H9 (cell line): ENCODE measurements at regions not wholly inside any gene's neighbourhood (a gene's known extent, or its start where the extent isn't known, plus 50 kb on each side); places are given as distances from the start of the nearest gene placed in this dataset.

ENCODE experiments used
- DNase-seq: peaks from one replicate; pipeline ENCODE4 v3.0.0-alpha.2; 2017
- H2AFZ ChIP-seq: one replicate; pipeline ENCODE4 v1.6.1; 2013; ENCODE audit warnings: mild to moderate bottlenecking, low read length, control low read depth, moderate library complexity
- H2AK5ac ChIP-seq: 2 replicates; pipeline ENCODE4 v1.6.1; 2013; ENCODE audit warnings: low read length, control low read depth, mixed read lengths; ENCODE audit not compliant: insufficient read length
- H2BK120ac ChIP-seq: one replicate; pipeline ENCODE4 v1.6.1; 2013; ENCODE audit warnings: low read depth, mild to moderate bottlenecking, low read length, control low read depth, inconsistent platforms; ENCODE audit not compliant: poor library complexity, severe bottlenecking
- H2BK12ac ChIP-seq: 2 replicates; pipeline ENCODE4 v1.6.1; 2013; ENCODE audit warnings: low read length, control low read depth, mixed read lengths, low read depth; ENCODE audit not compliant: insufficient read length
- H2BK15ac ChIP-seq: 2 replicates; pipeline ENCODE4 v1.6.1; 2013; ENCODE audit warnings: low read depth, low read length, control low read depth
- H2BK20ac ChIP-seq: one replicate; pipeline ENCODE4 v1.6.1; 2013; ENCODE audit warnings: low read depth, mild to moderate bottlenecking, low read length, control low read depth, inconsistent platforms; ENCODE audit not compliant: poor library complexity, severe bottlenecking
- H2BK5ac ChIP-seq: 2 replicates; pipeline ENCODE4 v1.6.1; 2013; ENCODE audit warnings: low read length, control low read depth, mixed read lengths; ENCODE audit not compliant: insufficient read length
- H3K14ac ChIP-seq: 2 replicates; pipeline ENCODE4 v1.6.1; 2013; ENCODE audit warnings: low read length, control low read depth; ENCODE audit not compliant: insufficient read depth
- H3K18ac ChIP-seq: 2 replicates; pipeline ENCODE4 v1.6.1; 2013; ENCODE audit warnings: low read depth, mild to moderate bottlenecking, mixed read lengths, low read length, control low read depth; ENCODE audit not compliant: insufficient read length
- H3K23ac ChIP-seq: 2 replicates; pipeline ENCODE4 v1.6.1; 2013; ENCODE audit warnings: low read length, control low read depth, mixed read lengths, low read depth; ENCODE audit not compliant: insufficient read length
- H3K23me2 ChIP-seq: 2 replicates; pipeline ENCODE4 v1.6.1; 2013; ENCODE audit warnings: low read depth, mild to moderate bottlenecking, mixed read lengths, low read length, control low read depth; ENCODE audit not compliant: insufficient read length, poor library complexity, severe bottlenecking
- H3K27ac ChIP-seq: 2 replicates; pipeline ENCODE4 v1.5.1; 2013; ENCODE audit warnings: low read length, control low read depth, mixed read lengths, low read depth; ENCODE audit not compliant: insufficient read length
- H3K27me3 ChIP-seq: 2 replicates; pipeline ENCODE4 v1.6.1; 2013; ENCODE audit warnings: low read length, control low read depth, inconsistent platforms; ENCODE audit not compliant: insufficient read depth
- H3K4ac ChIP-seq: 2 replicates; pipeline ENCODE4 v1.6.1; 2013; ENCODE audit warnings: low read depth, mild to moderate bottlenecking, control low read depth, inconsistent platforms, low read length, moderate library complexity
- H3K4me1 ChIP-seq: 2 replicates; pipeline ENCODE4 v1.6.1; 2013; ENCODE audit warnings: low read length, control low read depth, inconsistent platforms; ENCODE audit not compliant: insufficient read depth
- H3K4me2 ChIP-seq: 2 replicates; pipeline ENCODE4 v1.6.1; 2013; ENCODE audit warnings: low read length, control low read depth, mixed read lengths; ENCODE audit not compliant: insufficient read length, insufficient read depth
- H3K56ac ChIP-seq: 2 replicates; pipeline ENCODE4 v1.6.1; 2013; ENCODE audit warnings: low read depth, mild to moderate bottlenecking, mixed read lengths, low read length, control low read depth; ENCODE audit not compliant: insufficient read length
- H3K79me1 ChIP-seq: 2 replicates; pipeline ENCODE4 v1.6.1; 2013; ENCODE audit warnings: low read depth, mild to moderate bottlenecking, moderate library complexity, low read length, control low read depth, inconsistent platforms; ENCODE audit not compliant: insufficient read depth, poor library complexity, severe bottlenecking
- H3K79me2 ChIP-seq: 2 replicates; pipeline ENCODE4 v1.6.1; 2013; ENCODE audit warnings: low read length, control low read depth, inconsistent platforms; ENCODE audit not compliant: insufficient read depth
- H3K9ac ChIP-seq: 2 replicates; pipeline ENCODE4 v1.6.1; 2013; ENCODE audit warnings: low read length, control low read depth, mixed read lengths; ENCODE audit not compliant: insufficient read length; ENCODE audit errors: extremely low read depth
- H3K9me3 ChIP-seq: one replicate; pipeline ENCODE4 v1.6.1; 2013; ENCODE audit warnings: low read depth, low read length, inconsistent platforms; ENCODE audit not compliant: control insufficient read depth
- H3T11ph ChIP-seq: one replicate; pipeline ENCODE4 v1.6.1; 2013; ENCODE audit warnings: mild to moderate bottlenecking, low read length, control low read depth, inconsistent platforms
- H4K20me1 ChIP-seq: one replicate; pipeline ENCODE4 v1.6.1; 2013; ENCODE audit not compliant: control insufficient read depth, insufficient read length, insufficient read depth
- H4K5ac ChIP-seq: 2 replicates; pipeline ENCODE4 v1.6.1; 2013; ENCODE audit warnings: low read depth, mild to moderate bottlenecking, mixed read lengths, low read length, control low read depth; ENCODE audit not compliant: insufficient read length
- H4K8ac ChIP-seq: replicated peaks from 2 replicates; pipeline ENCODE4 v1.6.1; 2013; ENCODE audit warnings: low read length, control low read depth, mixed read lengths, low read depth; ENCODE audit not compliant: insufficient read length
- H4K91ac ChIP-seq: 2 replicates; pipeline ENCODE4 v1.6.1; 2013; ENCODE audit warnings: low read depth, mild to moderate bottlenecking, moderate library complexity, mixed read lengths, low read length, control low read depth; ENCODE audit not compliant: insufficient read length
- H3K27ac Mint-ChIP-seq, 3 experiments: 2 replicates in 2 of 3; 3 replicates in 1 of 3; pipeline ENCODE4 v1.8.0; 2020 to 2021; ENCODE audit warnings: mixed read lengths in 3 of 3, mild to moderate bottlenecking in 1 of 3, moderate library complexity in 1 of 3
- H3K27me3 Mint-ChIP-seq: 2 replicates; pipeline ENCODE4 v1.8.0; 2021; ENCODE audit warnings: low read depth, mild to moderate bottlenecking, moderate library complexity, mixed read lengths
- H3K36me3 Mint-ChIP-seq, 3 experiments: 2 replicates in 2 of 3; 3 replicates in 1 of 3; pipeline ENCODE4 v1.8.0; 2020 to 2021; ENCODE audit warnings: low read depth in 3 of 3, mixed read lengths in 3 of 3; ENCODE audit not compliant: insufficient read depth in 1 of 3
- H3K4me1 Mint-ChIP-seq, 2 experiments: 2 replicates each; pipeline ENCODE4 v1.8.0; 2020; ENCODE audit warnings: mixed read lengths in 2 of 2
- H3K4me3 Mint-ChIP-seq, 2 experiments: 2 replicates in 1 of 2; 3 replicates in 1 of 2; pipeline ENCODE4 v1.8.0; 2020 to 2021; ENCODE audit warnings: mild to moderate bottlenecking in 2 of 2, mixed read lengths in 2 of 2, moderate library complexity in 1 of 2
- H3K9me3 Mint-ChIP-seq, 2 experiments: 2 replicates in 1 of 2; 3 replicates in 1 of 2; pipeline ENCODE4 v1.8.0; 2020; ENCODE audit warnings: mild to moderate bottlenecking in 2 of 2, mixed read lengths in 2 of 2, moderate library complexity in 1 of 2
- WGBS: extraction: QIAGEN DNeasy Blood & Tissue Kit; methylation state at CpG from one replicate; pipeline ENCODE4 v1.1.7; 2013; ENCODE audit warnings: missing lambda C conversion rate, low lambda C conversion rate, mixed read lengths; ENCODE audit not compliant: insufficient read length; ENCODE audit errors: extremely low coverage; 5-methylcytosine and 5-hydroxymethylcytosine counted together
- TF ChIP-seq, protein P1 (sequence below): fragments of 200-600 bp; sonication (generic); conservative IDR thresholded peaks from 3 replicates; pipeline ENCODE4 v1.8.0; 2021; ENCODE audit warnings: antibody characterized with exemption, mild to moderate bottlenecking

GRCh38 chr10:30553018-30553625 is 76.4 kb downstream of the LYZL2 start:
- TF ChIP-seq, protein P1, sequence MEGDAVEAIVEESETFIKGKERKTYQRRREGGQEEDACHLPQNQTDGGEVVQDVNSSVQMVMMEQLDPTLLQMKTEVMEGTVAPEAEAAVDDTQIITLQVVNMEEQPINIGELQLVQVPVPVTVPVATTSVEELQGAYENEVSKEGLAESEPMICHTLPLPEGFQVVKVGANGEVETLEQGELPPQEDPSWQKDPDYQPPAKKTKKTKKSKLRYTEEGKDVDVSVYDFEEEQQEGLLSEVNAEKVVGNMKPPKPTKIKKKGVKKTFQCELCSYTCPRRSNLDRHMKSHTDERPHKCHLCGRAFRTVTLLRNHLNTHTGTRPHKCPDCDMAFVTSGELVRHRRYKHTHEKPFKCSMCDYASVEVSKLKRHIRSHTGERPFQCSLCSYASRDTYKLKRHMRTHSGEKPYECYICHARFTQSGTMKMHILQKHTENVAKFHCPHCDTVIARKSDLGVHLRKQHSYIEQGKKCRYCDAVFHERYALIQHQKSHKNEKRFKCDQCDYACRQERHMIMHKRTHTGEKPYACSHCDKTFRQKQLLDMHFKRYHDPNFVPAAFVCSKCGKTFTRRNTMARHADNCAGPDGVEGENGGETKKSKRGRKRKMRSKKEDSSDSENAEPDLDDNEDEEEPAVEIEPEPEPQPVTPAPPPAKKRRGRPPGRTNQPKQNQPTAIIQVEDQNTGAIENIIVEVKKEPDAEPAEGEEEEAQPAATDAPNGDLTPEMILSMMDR, result no peak
- Histone ChIP-seq H2BK12ac (no peak overlapping the region), H3K27ac (peak overlapping the region; percentile 87), H4K20me1 (no peaks in the 10 kb centered on the region), H2AFZ (no peak overlapping the region), H3K4me2 (peak overlapping the region; percentile 41), H3K23me2 (no peaks in the 10 kb centered on the region), H3K9me3 (no peaks in the 10 kb centered on the region), H2BK15ac (no peak overlapping the region), H3K9ac (no peak overlapping the region), H2BK5ac (no peak overlapping the region), H3K79me1 (no peaks in the 10 kb centered on the region), H3T11ph (no peak overlapping the region), H2BK120ac (no peak overlapping the region), H4K5ac (no peak overlapping the region), H3K23ac (no peak overlapping the region), H3K4ac (no peak overlapping the region), H4K8ac (no peak overlapping the region), H3K14ac (no peak overlapping the region), H3K4me1 (peaks cover 3% of the 10 kb centered on the region; the same call in 1 of the 2 replicates), H3K56ac (no peak overlapping the region), H2BK20ac (peak overlapping the region; percentile 65), H3K79me2 (no peaks in the 10 kb centered on the region), H4K91ac (no peak overlapping the region), H2AK5ac (no peak overlapping the region), H3K18ac (peak overlapping the region; percentile 63), H3K27me3 (no peaks in the 10 kb centered on the region)
- peaks cover 27 to 41% of the 10 kb centered on the region in 2 experiments for H3K4me1 Mint-ChIP-seq
- H3K36me3 Mint-ChIP-seq, result no peaks in the 10 kb centered on the region
- H3K27ac Mint-ChIP-seq, result peak overlapping the region; percentile 72 to 94 (median 79); a peak in 6 of 7 replicates
- no CpG with 5 or more reads among the region's 7 CpGs for WGBS
- DNase-seq, result peak; percentile 85
- no peaks in the 10 kb centered on the region; a peak in 1 of 5 replicates for H3K9me3 Mint-ChIP-seq
- peaks cover 1% of the 10 kb centered on the region; the same call in 1 of the 2 replicates for H3K27me3 Mint-ChIP-seq
- peak overlapping the region; percentile 32 to 53 for H3K4me3 Mint-ChIP-seq
